HG03045 (cell line): ENCODE measurements at regions not wholly inside any gene's neighbourhood (a gene's known extent, or its start where the extent isn't known, plus 50 kb on each side); places are given as distances from the start of the nearest gene placed in this dataset.
"Not testable (repeated sequence)": the region's sequence is repeated elsewhere in the genome, so short reads cannot be mapped to it uniquely, and the experiment has no call there.

Experiments used
- ATAC-seq: cut with Tn5 transposase; IDR thresholded peaks from one replicate; pipeline ENCODE4 v1.9.1; 2021; ENCODE audit warnings: mild to moderate bottlenecking, moderate library complexity; ENCODE audit not compliant: unreplicated experiment

GRCh38 chr11:81222491-81222890 lies 1511.2 kb downstream of the FAM181B start:
- ATAC-seq = no peak

- no peak for ATAC-seq
Measured at GRCh38 chr11:81220146-81220895, 1513.3 kb downstream of the FAM181B start.

- ATAC-seq = no peak
Measured at GRCh38 chr11:81219661-81220060, 1514.0 kb downstream of the FAM181B start.

GRCh38 chr11:81218440-81218839 lies 1515.2 kb downstream of the FAM181B start:
- ATAC-seq = no peak

GRCh38 chr11:81211050-81211449 lies 1522.6 kb downstream of the FAM181B start:
- ATAC-seq = no peak

GRCh38 chr11:81207421-81208054 lies 1526.1 kb downstream of the FAM181B start:
- ATAC-seq = no peak

- no peak for ATAC-seq
Measured at GRCh38 chr11:81203876-81204275, 1529.8 kb downstream of the FAM181B start.

- no peak for ATAC-seq
Measured at GRCh38 chr11:81197396-81197795, 1536.3 kb downstream of the FAM181B start.

GRCh38 chr11:81192516-81192915 lies 1541.1 kb downstream of the FAM181B start:
- no peak for ATAC-seq

GRCh38 chr11:81190546-81190945 lies 1543.1 kb downstream of the FAM181B start:
- no peak for ATAC-seq

GRCh38 chr11:81187033-81187432 lies 1546.6 kb downstream of the FAM181B start:
- not testable (repeated sequence) for ATAC-seq

GRCh38 chr11:81174646-81175330 lies 1558.9 kb downstream of the FAM181B start:
- ATAC-seq = no peak

- ATAC-seq = no peak
Measured at GRCh38 chr11:81165164-81165563, 1568.5 kb downstream of the FAM181B start.

- no peak for ATAC-seq
Measured at GRCh38 chr11:81159900-81160299, 1573.8 kb downstream of the FAM181B start.

- no peak for ATAC-seq
Measured at GRCh38 chr11:81135570-81135969, 1598.1 kb downstream of the FAM181B start.

GRCh38 chr11:81129618-81130017 lies 1604.0 kb downstream of the FAM181B start:
- no peak for ATAC-seq

GRCh38 chr11:81112718-81113117 lies 1620.9 kb downstream of the FAM181B start:
- ATAC-seq = no peak

- ATAC-seq = no peak
Measured at GRCh38 chr11:81104051-81104450, 1629.6 kb downstream of the FAM181B start.

GRCh38 chr11:81098471-81098870 lies 1635.2 kb downstream of the FAM181B start:
- no peak for ATAC-seq

GRCh38 chr11:81092522-81092921 lies 1641.1 kb downstream of the FAM181B start:
- ATAC-seq = no peak

- no peak for ATAC-seq
Measured at GRCh38 chr11:81089242-81089641, 1644.4 kb downstream of the FAM181B start.

- no peak for ATAC-seq
Measured at GRCh38 chr11:81080476-81080875, 1639.6 kb upstream of the TENM4 start.
